ENCODE measurements at regions not wholly inside any gene's neighbourhood (a gene's known extent, or its start where the extent isn't known, plus 50 kb on each side); places are given as distances from the start of the nearest gene placed in this dataset.

DNA sequence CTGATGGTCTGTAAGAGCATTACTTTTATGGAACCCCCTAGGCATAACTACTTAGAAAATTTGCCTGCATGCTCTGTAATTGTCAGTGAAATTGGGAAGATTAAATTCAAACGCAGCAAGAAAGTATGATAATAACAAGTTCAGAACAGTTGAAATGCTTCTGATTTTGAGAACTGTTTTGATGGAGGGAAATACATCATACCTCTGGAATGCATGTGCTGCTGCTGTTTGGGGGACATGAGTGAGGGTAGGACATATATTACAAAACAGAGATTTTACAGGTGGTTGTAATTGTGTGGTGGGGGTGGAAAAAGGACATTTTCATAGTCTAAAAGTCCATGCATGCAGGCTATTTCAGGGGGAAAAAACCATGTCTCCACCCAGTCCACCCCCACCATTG, 135.0 kb upstream of the DPH6 start:
- no peak for DNase-seq (ENCODE audit: low read depth in 1 of 2, low spot score in 1 of 2)
- Histone ChIP-seq H3K27ac (no peak overlapping the region), H3K9me3 (no peaks in the 10 kb centered on the region), H3K4me3 (no peak overlapping the region), H3K4me1 (no peaks in the 10 kb centered on the region), H3K4me2 (no peak overlapping the region)
- CTCF ChIA-PET = no interaction called here
- 46% methylated on average over 1 of the region's 1 CpG for WGBS (ENCODE audit: missing lambda C conversion rate)
- no peak for FAIRE-seq
- POLR2A ChIA-PET = no interaction called here
- TF ChIP-seq CHD2 (IDR thresholded peaks at IDR 0.05; ENCODE audit: low read length, partially characterized antibody) = no peak
- TF ChIP-seq, protein P1, sequence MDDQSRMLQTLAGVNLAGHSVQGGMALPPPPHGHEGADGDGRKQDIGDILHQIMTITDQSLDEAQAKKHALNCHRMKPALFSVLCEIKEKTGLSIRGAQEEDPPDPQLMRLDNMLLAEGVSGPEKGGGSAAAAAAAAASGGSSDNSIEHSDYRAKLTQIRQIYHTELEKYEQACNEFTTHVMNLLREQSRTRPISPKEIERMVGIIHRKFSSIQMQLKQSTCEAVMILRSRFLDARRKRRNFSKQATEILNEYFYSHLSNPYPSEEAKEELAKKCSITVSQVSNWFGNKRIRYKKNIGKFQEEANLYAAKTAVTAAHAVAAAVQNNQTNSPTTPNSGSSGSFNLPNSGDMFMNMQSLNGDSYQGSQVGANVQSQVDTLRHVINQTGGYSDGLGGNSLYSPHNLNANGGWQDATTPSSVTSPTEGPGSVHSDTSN (IDR thresholded peaks at IDR 0.05) = no peak
- TF ChIP-seq, protein P2, sequence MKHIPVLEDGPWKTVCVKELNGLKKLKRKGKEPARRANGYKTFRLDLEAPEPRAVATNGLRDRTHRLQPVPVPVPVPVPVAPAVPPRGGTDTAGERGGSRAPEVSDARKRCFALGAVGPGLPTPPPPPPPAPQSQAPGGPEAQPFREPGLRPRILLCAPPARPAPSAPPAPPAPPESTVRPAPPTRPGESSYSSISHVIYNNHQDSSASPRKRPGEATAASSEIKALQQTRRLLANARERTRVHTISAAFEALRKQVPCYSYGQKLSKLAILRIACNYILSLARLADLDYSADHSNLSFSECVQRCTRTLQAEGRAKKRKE (CRISPR knock-in tag; IDR thresholded peaks at IDR 0.05; ENCODE audit: low read depth) = no peak
- no peak for TF ChIP-seq KDM1A (IDR thresholded peaks at IDR 0.05; ENCODE audit: low read depth)
- TF ChIP-seq SMC3 (IDR thresholded peaks at IDR 0.05) = no peak
- TF ChIP-seq TFCP2L1 (CRISPR knock-in tag; IDR thresholded peaks at IDR 0.05) = no peak
- TF ChIP-seq HOXA7 (CRISPR knock-in tag; IDR thresholded peaks at IDR 0.05) = no peak
- TF ChIP-seq CEBPB (IDR thresholded peaks at IDR 0.05) = no peak
- no peak for TF ChIP-seq RFX5 (IDR thresholded peaks at IDR 0.05)
- TF ChIP-seq, protein P3, sequence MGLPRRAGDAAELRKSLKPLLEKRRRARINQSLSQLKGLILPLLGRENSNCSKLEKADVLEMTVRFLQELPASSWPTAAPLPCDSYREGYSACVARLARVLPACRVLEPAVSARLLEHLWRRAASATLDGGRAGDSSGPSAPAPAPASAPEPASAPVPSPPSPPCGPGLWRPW (IDR thresholded peaks at IDR 0.05) = no peak
- TF ChIP-seq ESRRA (IDR thresholded peaks at IDR 0.05; ENCODE audit: borderline replicate concordance, low read length) = no peak
- TF ChIP-seq TP53 (CRISPR knock-in tag; IDR thresholded peaks at IDR 0.05) = no peak
- no peak for TF ChIP-seq CBX2 (IDR thresholded peaks at IDR 0.05; ENCODE audit: borderline replicate concordance, low read depth)
- ATAC-seq = no peak

DNA sequence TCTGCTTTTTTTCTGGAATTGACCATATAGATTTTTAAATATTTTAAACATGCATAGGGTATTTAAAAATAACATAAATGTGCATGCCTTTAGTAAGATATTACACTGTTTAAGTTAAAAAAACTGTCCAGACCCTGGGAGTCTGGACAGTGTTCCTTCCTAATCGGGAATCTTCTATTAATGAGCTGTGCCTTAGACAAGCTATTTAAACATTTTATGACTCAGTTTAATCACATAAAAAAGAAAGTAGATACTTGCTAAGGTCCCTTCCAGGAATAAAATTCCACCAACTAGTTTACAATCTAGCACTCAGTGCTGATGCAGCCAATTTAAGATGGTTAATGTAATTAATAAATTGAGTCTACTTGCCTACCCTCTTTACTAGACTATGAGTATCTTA, 140.4 kb upstream of the DPH6 start:
- Histone ChIP-seq H3K9me3 (no peaks in the 10 kb centered on the region), H3K4me3 (no peak overlapping the region), H3K4me2 (no peak overlapping the region), H3K27ac (no peak overlapping the region), H3K4me1 (no peaks in the 10 kb centered on the region)
- FAIRE-seq (no peak), ATAC-seq (no peak), DNase-seq (ENCODE audit: low read depth in 1 of 2, low spot score in 1 of 2) (no peak)
- ChIA-PET POLR2A (no interaction called here), CTCF (no interaction called here)
- TF ChIP-seq REST (IDR thresholded peaks at IDR 0.05) (no peak), JUN (IDR thresholded peaks at IDR 0.05) (no peak), EP300 (IDR thresholded peaks at IDR 0.05) (no peak), PHF8 (IDR thresholded peaks at IDR 0.05; ENCODE audit: borderline replicate concordance, low read depth) (no peak), CBX8 (IDR thresholded peaks at IDR 0.05) (no peak), SMC3 (IDR thresholded peaks at IDR 0.05) (no peak), FOXS1 (CRISPR knock-in tag; IDR thresholded peaks at IDR 0.05) (no peak), FOSL2 (IDR thresholded peaks at IDR 0.05) (no peak), FOSL2 (CRISPR knock-in tag; IDR thresholded peaks at IDR 0.05) (no peak), GATA3 (IDR thresholded peaks at IDR 0.05; ENCODE audit: borderline replicate concordance) (no peak), HOXB13 (CRISPR knock-in tag; IDR thresholded peaks at IDR 0.05; ENCODE audit: low read depth) (no peak), JUNB (IDR thresholded peaks at IDR 0.05) (no peak), ZFP36 (IDR thresholded peaks at IDR 0.05; ENCODE audit: borderline replicate concordance, partially characterized antibody) (no peak), RFX5 (IDR thresholded peaks at IDR 0.05) (no peak)
- TF ChIP-seq, protein P4, sequence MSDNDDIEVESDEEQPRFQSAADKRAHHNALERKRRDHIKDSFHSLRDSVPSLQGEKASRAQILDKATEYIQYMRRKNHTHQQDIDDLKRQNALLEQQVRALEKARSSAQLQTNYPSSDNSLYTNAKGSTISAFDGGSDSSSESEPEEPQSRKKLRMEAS (IDR thresholded peaks at IDR 0.05) = no peak
- 41% methylated on average over 1 of the region's 1 CpG for WGBS (ENCODE audit: missing lambda C conversion rate)
